Neural cell (in vitro differentiated cells): ENCODE measurements at regions not wholly inside any gene's neighbourhood (a gene's known extent, or its start where the extent isn't known, plus 50 kb on each side); places are given as distances from the start of the nearest gene placed in this dataset.

Source experiments
- EP300 ChIP-seq: fragments of 450-650 bp; conservative IDR thresholded peaks from 2 replicates; pipeline ENCODE4 v1.6.1; 2014; ENCODE audit warnings: antibody characterized with exemption, mild to moderate bottlenecking, moderate library complexity; ENCODE audit not compliant: poor library complexity, severe bottlenecking
- EZH2 ChIP-seq: fragments of 200-600, 300-800 bp; shearing (Covaris generic), sonication (generic); IDR thresholded peaks from 2 replicates; pipeline ENCODE4 v1.6.1; 2014; ENCODE audit warnings: antibody characterized with exemption, low read length, borderline replicate concordance, mild to moderate bottlenecking; ENCODE audit not compliant: insufficient read depth, poor library complexity, severe bottlenecking
- TF ChIP-seq, protein P1 (sequence below): fragments of 450-650 bp; IDR thresholded peaks from 2 replicates; pipeline ENCODE4 v1.5.1; 2014; ENCODE audit warnings: antibody characterized with exemption, mild to moderate bottlenecking, moderate library complexity; ENCODE audit not compliant: poor library complexity, severe bottlenecking

DNA sequence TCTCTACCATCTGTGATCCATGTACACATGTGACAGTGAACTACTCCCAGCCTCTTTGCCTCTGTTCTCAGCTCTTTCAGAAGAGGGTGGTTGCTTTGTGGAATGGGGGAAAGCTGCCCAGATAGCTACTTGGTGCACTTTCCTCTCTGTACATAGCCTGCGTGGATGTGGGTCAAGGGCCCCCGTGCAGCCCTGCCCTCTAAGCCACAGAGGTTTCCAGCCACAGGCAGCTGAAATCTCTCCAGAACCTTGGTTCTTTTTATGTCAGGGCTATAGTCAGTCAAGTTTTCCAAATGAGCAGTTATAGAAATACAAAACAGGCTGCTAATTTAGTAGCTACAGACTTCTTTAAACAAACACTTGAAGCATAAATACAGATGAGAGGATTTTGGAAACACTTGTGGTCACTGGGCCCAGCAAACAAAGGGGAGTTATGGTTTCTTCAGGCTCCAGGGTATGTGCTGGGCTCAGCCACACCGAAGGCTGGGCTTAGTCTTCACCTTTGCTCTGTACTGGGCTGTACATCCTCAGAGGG is 199.7 kb upstream of the ASIC2 start:
- TF ChIP-seq EZH2 (no peak), EP300 (no peak)
- TF ChIP-seq, protein P1, sequence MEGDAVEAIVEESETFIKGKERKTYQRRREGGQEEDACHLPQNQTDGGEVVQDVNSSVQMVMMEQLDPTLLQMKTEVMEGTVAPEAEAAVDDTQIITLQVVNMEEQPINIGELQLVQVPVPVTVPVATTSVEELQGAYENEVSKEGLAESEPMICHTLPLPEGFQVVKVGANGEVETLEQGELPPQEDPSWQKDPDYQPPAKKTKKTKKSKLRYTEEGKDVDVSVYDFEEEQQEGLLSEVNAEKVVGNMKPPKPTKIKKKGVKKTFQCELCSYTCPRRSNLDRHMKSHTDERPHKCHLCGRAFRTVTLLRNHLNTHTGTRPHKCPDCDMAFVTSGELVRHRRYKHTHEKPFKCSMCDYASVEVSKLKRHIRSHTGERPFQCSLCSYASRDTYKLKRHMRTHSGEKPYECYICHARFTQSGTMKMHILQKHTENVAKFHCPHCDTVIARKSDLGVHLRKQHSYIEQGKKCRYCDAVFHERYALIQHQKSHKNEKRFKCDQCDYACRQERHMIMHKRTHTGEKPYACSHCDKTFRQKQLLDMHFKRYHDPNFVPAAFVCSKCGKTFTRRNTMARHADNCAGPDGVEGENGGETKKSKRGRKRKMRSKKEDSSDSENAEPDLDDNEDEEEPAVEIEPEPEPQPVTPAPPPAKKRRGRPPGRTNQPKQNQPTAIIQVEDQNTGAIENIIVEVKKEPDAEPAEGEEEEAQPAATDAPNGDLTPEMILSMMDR: no peak
